ENCODE measurements at regions not wholly inside any gene's neighbourhood (a gene's known extent, or its start where the extent isn't known, plus 50 kb on each side); places are given as distances from the start of the nearest gene placed in this dataset.

DNA sequence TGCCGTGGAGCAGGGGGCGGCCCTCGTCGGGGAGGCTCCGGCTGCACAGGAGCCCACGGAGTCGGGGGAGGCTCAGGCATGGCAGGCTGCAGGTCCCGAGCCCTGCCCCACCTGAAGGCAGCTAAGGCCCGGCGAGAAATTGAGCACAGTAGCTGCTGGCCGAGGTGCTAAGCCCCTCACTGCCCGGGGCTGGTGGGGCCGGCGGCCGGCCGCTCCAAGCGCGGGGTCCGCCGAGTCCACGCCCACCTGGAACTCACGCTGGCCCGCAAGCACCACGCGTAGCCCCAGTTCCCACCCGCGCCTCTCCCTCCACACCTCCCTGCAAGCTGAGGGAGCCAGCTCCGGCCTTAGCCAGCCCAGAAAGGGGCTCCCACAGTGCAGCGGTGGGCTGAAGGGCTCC lies 589.4 kb downstream of the PPP4R3C start:
- no peak for TF ChIP-seq CTCF (IDR thresholded peaks at IDR 0.05; ENCODE audit: partially characterized antibody, unreplicated experiment)
- no peaks in the 10 kb centered on the region for H3K36me3 Mint-ChIP-seq (ENCODE audit: unreplicated experiment)
- no peaks in the 10 kb centered on the region for H3K9me3 Mint-ChIP-seq (ENCODE audit: unreplicated experiment)
- H3K27ac Mint-ChIP-seq (ENCODE audit: unreplicated experiment) = no peak overlapping the region
- H3K27me3 Mint-ChIP-seq (ENCODE audit: unreplicated experiment) = no peaks in the 10 kb centered on the region
- DNase-seq = no peak
- H3K4me1 Mint-ChIP-seq (ENCODE audit: low read depth, unreplicated experiment) = no peaks in the 10 kb centered on the region
- no peak overlapping the region for H3K4me3 Mint-ChIP-seq (ENCODE audit: unreplicated experiment)

GRCh38 chrX:26871967-26872366 lies 591.2 kb downstream of the PPP4R3C start:
- no peaks in the 10 kb centered on the region for H3K9me3 Mint-ChIP-seq (ENCODE audit: unreplicated experiment)
- no peak for TF ChIP-seq CTCF (IDR thresholded peaks at IDR 0.05; ENCODE audit: partially characterized antibody, unreplicated experiment)

DNA sequence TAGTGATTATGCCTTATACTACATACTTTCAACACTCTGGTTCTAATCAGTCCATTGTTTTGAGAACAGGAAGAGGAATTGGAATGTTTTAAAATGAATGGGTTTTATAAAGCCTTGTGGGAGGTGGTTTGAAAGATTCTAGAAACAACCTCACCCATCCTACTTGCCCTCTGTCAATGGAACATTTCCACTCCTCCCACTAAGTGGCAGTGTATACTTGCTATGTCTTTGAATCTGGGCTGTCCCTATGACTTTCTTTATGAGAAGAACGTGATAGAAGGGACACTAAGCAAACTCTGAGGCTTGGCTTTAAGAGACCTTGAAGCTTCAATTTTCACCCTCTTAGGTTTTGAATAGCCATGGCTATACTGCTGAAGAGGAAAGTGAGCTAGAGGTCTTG lies 611.2 kb downstream of the PPP4R3C start:
- Mint-ChIP-seq H3K36me3 (ENCODE audit: unreplicated experiment) (no peaks in the 10 kb centered on the region), H3K4me1 (ENCODE audit: low read depth, unreplicated experiment) (no peaks in the 10 kb centered on the region), H3K27ac (ENCODE audit: unreplicated experiment) (no peak overlapping the region), H3K4me3 (ENCODE audit: unreplicated experiment) (no peak overlapping the region), H3K27me3 (ENCODE audit: unreplicated experiment) (no peaks in the 10 kb centered on the region), H3K9me3 (ENCODE audit: unreplicated experiment) (no peaks in the 10 kb centered on the region)
- DNase-seq = no peak
- TF ChIP-seq CTCF (IDR thresholded peaks at IDR 0.05; ENCODE audit: partially characterized antibody, unreplicated experiment) = no peak

More at GRCh38 chrX:26871967-26872366, 591.2 kb downstream of the PPP4R3C start:
- Mint-ChIP-seq H3K36me3 (ENCODE audit: unreplicated experiment) (no peaks in the 10 kb centered on the region), H3K27me3 (ENCODE audit: unreplicated experiment) (no peaks in the 10 kb centered on the region), H3K4me3 (ENCODE audit: unreplicated experiment) (no peak overlapping the region), H3K27ac (ENCODE audit: unreplicated experiment) (no peak overlapping the region), H3K4me1 (ENCODE audit: low read depth, unreplicated experiment) (no peaks in the 10 kb centered on the region)
- no peak for DNase-seq

DNA sequence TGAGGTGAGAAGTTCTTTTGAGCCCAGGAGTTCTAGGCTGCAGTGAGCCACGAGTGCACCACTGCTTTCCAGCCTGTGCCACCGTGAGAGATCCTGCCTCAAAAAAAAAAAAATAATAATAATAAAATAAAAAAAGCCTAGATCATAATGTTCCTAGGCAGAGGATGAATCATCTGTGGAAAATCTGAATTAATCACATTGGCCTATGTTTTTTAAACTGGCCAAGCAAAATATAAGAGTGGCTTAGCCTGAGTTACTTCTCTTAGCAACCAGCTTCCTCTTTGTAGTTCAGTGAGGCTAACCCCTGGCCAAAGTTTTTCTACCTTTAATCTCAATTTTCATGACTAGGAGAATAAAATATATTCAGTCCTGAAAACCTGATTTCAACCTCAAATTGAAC lies 614.6 kb downstream of the PPP4R3C start:
- H3K4me3 Mint-ChIP-seq (ENCODE audit: unreplicated experiment) = no peak overlapping the region
- H3K4me1 Mint-ChIP-seq (ENCODE audit: low read depth, unreplicated experiment) = no peaks in the 10 kb centered on the region
- H3K36me3 Mint-ChIP-seq (ENCODE audit: unreplicated experiment) = no peaks in the 10 kb centered on the region
- no peaks in the 10 kb centered on the region for H3K9me3 Mint-ChIP-seq (ENCODE audit: unreplicated experiment)
- DNase-seq = no peak
- H3K27ac Mint-ChIP-seq (ENCODE audit: unreplicated experiment) = no peak overlapping the region
- H3K27me3 Mint-ChIP-seq (ENCODE audit: unreplicated experiment) = no peaks in the 10 kb centered on the region
- TF ChIP-seq CTCF (IDR thresholded peaks at IDR 0.05; ENCODE audit: partially characterized antibody, unreplicated experiment) = no peak

DNA sequence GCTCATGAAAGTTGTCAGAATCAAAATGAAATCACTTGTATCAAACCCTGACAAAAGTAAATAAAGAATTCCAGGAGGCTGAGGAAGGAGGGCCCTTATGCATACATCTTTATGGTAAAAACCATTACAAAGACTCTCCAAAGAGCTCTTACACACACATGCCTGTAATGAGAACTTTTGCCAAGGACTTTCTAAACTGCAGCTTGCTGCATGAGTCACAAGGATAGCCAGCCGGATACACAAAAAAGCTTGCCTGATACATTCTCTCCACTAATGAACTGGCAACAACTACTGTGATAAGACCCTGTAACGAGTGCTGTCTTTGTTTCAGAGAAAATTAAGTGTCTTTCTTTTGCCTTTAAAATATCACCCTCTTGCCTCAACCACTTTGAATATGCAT lies 618.1 kb downstream of the PPP4R3C start:
- H3K4me3 Mint-ChIP-seq (ENCODE audit: unreplicated experiment) = no peak overlapping the region
- H3K9me3 Mint-ChIP-seq (ENCODE audit: unreplicated experiment) = no peaks in the 10 kb centered on the region
- no peak overlapping the region for H3K27ac Mint-ChIP-seq (ENCODE audit: unreplicated experiment)

More for the DNA sequence above, 618.1 kb downstream of the PPP4R3C start:
- DNase-seq = no peak
- Mint-ChIP-seq H3K27me3 (ENCODE audit: unreplicated experiment) (no peaks in the 10 kb centered on the region), H3K36me3 (ENCODE audit: unreplicated experiment) (no peaks in the 10 kb centered on the region), H3K4me1 (ENCODE audit: low read depth, unreplicated experiment) (no peaks in the 10 kb centered on the region)
- TF ChIP-seq CTCF (IDR thresholded peaks at IDR 0.05; ENCODE audit: partially characterized antibody, unreplicated experiment) = no peak

All from glutamatergic neuron (in vitro differentiated cells).